CD4-positive, alpha-beta T cell treated with Interleukin-15 for 1 hour (primary cell): ENCODE measurements at regions not wholly inside any gene's neighbourhood (a gene's known extent, or its start where the extent isn't known, plus 50 kb on each side); places are given as distances from the start of the nearest gene placed in this dataset.

Experiments
- DNase-seq: peaks from one replicate; pipeline ENCODE4 v3.0.0-alpha.2; 2020

DNA sequence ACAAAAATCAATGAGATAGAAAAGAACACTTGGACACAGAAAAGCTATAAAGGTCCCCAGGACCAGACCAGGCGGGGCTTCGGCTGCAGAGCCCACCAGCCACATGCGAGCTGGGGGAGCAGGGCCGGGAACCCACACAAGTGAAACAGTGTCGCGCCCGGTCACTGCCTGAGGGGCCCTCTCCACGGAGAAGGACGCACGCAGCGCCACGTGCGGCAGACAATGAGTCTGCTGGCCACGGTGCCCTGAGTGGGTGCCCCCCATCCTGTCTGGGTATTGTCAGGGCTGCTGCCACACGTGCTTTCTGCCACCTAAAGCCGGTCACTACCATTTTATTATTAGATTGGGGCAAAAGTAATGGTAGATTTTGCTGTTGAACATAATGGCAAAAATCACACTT, 207.9 kb upstream of the HDAC4 start:
- DNase-seq: no peak

- no peak for DNase-seq
Measured at GRCh38 chr2:239608260-239608659, 207.4 kb upstream of the HDAC4 start.

DNA sequence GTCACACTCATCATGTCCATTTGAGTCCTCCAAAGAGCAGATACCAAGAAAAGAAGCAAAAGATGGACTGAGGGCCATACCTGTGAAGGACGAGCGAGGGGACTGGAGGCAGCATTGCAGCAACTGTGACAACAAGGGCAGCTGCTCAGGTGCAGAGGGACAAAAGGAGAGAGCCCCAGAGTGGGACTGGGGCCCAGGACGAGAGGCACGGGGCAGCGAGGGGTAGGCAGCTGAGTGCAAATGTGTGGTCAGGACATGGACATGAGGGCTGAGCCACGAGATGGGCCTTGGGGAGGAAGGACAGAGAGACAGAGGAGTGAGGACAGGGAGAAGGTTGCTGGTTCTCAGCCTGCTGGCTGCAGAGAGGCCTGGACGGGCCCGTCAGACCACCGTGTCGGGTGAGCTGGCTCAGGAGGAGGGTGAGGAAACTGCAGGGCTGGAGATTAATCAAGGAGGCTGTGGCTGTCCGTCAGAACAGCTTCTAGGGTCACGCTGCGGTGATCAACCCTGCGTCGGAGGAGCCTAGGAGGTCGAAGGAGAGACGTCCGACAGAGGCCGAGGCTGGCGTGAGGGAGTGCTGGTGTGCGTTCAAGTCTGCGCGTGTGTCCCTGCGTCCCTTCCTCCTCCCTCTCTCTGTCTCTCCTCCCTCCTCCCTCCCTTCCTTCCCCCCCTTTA, 206.8 kb upstream of the HDAC4 start:
- DNase-seq: no peak

- DNase-seq: no peak
Measured at GRCh38 chr2:239606741-239607516, 206.1 kb upstream of the HDAC4 start.

DNA sequence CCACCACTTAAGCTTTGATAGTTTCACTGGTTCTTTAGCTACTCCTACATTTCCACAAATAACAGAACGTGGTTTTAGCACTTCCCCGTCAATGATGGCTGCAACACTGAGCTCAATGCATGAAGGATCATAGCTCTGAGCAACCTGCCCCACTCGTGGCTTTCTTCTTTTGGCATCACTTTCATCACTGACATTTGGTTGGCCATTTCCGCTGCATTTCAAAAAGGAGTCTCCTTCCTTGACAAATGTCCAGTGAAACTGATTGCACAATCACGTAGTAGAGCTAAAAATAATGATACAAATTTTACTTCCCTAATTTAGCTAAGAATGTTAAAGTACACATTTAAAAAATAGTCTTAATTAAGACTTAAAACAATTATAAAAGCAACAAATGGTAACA, 205.2 kb upstream of the HDAC4 start:
- DNase-seq: peak; percentile 44

GRCh38 chr2:239605409-239605808, 204.6 kb upstream of the HDAC4 start:
- DNase-seq: no peak

DNA sequence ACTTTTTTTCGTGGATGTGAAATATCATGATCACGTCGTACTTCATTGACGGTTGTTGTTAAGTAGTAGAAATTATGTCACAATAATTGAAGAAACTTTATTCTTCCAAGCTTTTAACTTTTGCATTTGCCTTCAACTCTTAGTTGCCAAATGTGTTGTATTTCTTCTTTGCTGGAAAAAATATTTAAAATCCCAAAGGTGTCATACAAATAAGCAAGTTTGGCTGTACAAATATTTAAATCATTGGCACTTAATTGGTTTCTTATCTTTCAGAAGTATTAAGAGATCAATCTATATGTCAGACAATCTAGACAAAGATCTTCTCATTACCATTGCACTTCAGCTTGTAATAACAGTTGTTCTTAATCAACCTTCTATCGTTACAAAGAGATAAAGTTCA, 204.0 kb upstream of the HDAC4 start:
- no peak for DNase-seq

- DNase-seq: no peak
Measured at GRCh38 chr2:239603411-239604356, 202.9 kb upstream of the HDAC4 start.

- peak; percentile 33 for DNase-seq
Measured at GRCh38 chr2:239602290-239603282, 201.8 kb upstream of the HDAC4 start.

DNA sequence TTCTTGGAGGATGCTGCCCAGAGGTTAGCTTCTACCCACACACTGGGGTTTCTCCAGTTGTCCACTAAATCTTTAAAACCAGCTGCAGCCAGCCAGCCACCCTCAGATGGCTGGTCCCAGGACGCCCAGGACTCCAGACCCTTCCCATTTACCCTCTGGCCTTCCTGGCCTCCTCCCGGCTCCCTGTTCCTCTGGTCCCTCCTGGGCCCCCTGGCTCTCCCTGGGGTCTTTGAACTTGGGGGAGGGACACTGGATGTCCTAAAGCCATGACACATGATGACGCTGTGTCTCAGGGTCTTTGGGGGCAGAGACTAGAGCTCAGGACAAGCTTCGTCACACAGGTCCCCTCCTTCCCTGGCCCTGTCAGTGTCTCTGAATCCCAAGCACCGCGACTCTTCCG, 201.1 kb upstream of the HDAC4 start:
- DNase-seq: no peak

DNA sequence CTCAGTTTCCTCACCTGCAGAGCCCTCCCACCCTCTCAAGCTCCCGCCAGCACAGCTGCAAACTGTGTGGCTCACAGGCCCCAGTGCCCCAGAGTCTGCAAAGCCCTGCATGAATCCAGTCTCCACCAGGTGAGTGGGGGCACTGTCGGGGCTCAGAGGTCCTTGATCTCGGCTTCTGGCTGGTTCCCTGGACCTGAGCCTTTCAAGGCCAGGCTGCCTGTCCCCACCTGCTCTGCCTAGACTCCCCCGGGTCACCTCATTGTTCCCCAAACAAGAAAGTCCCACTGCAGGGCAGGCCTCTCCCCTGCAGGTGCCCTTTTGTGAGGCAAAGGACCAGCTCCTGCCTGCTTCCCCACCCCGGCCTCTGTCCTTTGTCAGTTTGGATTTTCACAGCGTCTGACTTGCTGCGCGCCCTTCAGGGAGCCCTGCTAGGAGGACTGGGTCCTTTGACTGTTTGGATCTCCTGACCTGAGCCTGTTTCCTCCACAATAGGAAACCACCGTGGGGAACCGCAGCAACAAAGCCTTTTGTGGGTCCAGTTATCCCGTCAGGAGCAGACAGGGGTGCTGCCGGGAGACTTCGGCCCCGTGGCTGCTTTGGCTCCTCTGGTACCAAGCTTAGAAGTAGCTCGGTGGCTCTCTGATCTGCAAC, 200.5 kb upstream of the HDAC4 start:
- DNase-seq: no peak

GRCh38 chr2:239600650-239601049, 199.8 kb upstream of the HDAC4 start:
- no peak for DNase-seq

DNA sequence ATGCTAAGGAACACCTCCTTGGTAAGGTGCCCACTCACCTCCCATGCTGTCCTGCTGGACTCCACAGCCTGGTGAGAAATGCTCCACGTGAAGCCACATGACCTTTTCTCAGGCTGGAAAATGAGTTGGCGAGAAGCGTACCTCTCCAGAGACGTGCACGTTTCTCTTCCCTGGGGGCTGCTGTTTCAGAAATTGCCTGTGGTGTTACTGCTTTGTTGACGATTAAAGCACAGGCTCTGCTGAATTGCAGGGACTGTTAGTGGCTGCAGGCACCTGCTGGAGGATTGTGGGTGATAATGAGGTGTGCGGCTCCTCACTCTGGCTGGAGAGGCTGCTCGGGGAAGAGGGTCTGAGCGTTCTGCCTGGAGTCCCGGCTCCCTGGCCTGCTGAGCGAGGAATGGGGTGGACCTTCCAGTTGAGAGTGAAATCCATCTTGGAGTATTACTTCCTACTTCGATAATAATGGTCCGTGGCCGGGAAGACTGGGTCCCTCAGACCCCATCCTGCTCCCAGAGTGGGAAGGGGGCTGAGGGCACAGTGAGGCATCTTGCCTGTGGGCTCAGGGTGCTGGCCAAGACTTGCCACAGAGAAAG, 199.3 kb upstream of the HDAC4 start:
- DNase-seq: no peak

DNA sequence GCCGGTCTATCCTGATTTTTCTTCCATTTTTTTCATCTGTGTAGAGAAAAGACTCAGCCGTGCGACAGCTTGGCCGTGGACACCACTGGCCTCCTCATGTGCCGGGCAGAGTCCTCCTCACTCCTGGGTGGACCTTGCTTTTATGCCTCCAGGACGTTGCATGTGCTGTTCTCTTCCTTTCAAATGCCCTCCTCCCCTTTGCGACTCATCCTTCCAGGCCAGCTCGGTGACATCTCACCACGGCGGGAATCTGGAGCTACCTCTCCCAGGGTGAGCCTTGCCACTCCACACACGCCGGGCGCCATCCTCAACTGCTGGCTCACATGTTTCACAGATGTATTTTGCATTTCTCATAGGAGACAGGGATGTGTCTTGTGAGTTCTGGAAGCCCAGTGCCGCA, 198.5 kb upstream of the HDAC4 start:
- no peak for DNase-seq

DNA sequence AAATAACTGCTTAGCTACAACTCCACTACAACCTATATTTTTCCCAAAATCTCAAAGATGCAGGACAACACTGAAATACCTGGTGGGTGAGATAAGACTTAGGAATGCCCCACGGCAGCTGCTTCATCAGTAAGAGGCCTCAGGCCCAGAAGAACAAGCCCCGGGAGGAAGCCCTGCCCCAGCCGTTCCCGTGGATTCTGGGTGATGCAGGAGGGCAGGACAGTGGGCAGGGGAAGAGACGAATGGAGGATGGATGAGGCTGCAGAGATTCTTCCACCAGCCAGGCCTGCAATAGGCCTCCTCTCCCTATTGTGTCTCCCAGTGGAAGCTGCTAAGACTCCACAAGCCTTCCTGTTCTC, 197.9 kb upstream of the HDAC4 start:
- DNase-seq: no peak

DNA sequence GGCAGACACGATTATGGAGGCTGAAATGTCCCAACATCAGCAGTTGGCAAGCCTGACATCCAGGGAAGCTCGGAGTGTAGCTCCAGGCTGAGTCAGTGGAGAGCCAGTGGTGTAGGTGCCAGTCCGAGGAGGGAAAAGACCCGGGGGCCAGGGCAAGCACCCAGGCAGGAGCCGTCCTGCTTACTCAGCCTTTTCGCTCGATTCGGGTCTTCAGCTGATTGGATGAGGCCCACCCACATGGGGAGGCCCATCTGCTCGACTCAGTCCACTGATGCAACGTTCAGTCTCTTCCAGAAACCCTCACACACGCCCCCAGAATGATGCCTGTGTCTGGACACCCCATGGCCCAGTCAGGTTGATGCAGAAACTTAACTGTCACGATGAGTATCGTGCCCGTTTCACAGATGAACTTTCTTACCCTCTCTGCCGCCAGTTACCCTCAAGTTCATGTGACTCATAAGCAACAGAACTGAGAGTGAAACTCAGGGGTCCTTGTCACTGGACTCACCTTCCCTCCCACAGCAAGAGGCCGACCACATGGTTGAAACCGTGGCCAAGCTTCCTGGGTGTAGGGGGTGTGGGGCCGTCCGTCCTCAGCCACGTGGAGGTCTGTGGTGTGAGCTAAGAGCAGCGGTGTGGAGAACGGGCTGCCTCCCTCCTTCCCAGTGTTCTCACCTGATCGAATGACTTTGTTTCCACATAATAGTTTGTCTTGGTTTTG, 197.4 kb upstream of the HDAC4 start:
- DNase-seq: no peak

- DNase-seq: no peak
Measured at GRCh38 chr2:239597216-239597615, 196.4 kb upstream of the HDAC4 start.

DNA sequence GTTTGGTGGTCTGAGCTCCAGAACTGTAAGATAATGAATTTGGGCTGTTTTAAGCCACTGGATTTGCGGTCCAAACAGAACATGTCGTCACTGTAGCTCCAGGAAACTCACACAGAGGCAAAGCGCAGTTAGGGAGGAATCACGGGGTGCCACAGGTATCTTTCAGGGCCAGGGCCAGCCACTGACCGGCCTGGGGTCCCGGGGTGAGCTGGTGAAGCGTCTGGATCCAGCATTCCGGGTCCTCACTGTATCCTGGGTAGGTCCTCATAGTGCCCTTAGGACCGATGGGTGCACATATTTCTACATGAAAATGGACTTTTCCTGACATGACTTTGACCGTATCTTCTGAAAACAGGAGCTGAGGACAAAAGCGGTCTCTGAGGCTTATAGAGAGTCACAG, 196.0 kb upstream of the HDAC4 start:
- no peak for DNase-seq

- no peak for DNase-seq
Measured at GRCh38 chr2:239596253-239596652, 195.4 kb upstream of the HDAC4 start.

GRCh38 chr2:239595726-239596125, 194.9 kb upstream of the HDAC4 start:
- DNase-seq: no peak
